ENCODE measurements at regions not wholly inside any gene's neighbourhood (a gene's known extent, or its start where the extent isn't known, plus 50 kb on each side); places are given as distances from the start of the nearest gene placed in this dataset.
A peak's percentile ranks its signal among the peaks of the same experiment; 100 is the strongest.
"Not testable (repeated sequence)": the region's sequence is repeated elsewhere in the genome, so short reads cannot be mapped to it uniquely, and the experiment has no call there.

DNA sequence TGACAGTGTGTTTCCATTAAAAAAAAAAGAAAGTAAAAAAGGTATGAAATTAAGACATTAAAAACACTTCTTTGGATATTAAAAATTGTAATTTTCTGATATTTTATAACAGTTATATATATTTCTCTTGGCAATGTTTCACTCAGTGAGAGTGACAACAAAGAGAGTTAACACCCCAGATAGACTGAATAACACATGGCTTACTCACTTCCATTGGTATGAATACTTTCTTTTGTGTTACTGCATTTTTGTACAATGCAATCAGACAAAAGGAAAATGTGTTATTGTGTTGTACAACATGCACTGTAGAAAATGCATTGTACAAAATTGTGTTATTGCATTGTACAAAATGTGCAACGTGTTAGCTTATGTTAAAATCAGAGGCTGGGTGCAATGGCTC is 676.6 kb upstream of the AMELY start:
- DNase-seq (ENCODE audit: low read depth) = not testable (repeated sequence)

GRCh38 chrY:7562541-7562940 is 651.0 kb upstream of the AMELY start:
- DNase-seq (ENCODE audit: low read depth) = no peak

- no peak for DNase-seq (ENCODE audit: low read depth)
Observed at GRCh38 chrY:7557675-7558074, 646.1 kb upstream of the AMELY start.

- no peak for DNase-seq (ENCODE audit: low read depth)
Observed at GRCh38 chrY:7555006-7555405, 643.5 kb upstream of the AMELY start.

GRCh38 chrY:7545060-7545459 is 633.5 kb upstream of the AMELY start:
- no peak for DNase-seq (ENCODE audit: low read depth)

GRCh38 chrY:7544172-7544770 is 632.7 kb upstream of the AMELY start:
- DNase-seq (ENCODE audit: low read depth) = no peak

- DNase-seq (ENCODE audit: low read depth) = no peak
Observed at GRCh38 chrY:7543506-7543905, 632.0 kb upstream of the AMELY start.

- no peak for DNase-seq (ENCODE audit: low read depth)
Observed at GRCh38 chrY:7542256-7542858, 630.8 kb upstream of the AMELY start.

GRCh38 chrY:7529396-7529795 is 617.8 kb upstream of the AMELY start:
- no peak for DNase-seq (ENCODE audit: low read depth)

DNA sequence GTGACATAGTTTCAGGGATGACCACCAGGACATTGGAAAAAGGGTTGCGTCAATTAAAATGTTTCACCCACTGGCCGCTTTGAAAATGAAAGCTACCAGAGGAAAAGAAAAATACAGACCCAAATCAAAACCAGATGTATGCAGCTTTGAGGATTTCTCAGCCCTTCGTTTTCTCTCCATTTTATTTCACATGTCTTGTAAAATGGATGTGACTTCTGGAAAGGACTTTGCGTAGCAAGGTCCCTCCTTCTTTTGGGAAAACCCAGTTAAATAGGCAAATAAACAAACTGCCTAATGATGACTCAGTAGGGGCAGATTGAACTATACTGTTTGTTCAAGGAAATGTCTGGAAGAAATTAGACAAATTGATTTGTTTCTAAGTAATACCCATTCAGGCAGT is 616.0 kb upstream of the AMELY start:
- not testable (repeated sequence) for DNase-seq (ENCODE audit: low read depth)

GRCh38 chrY:7518387-7518786 is 606.8 kb upstream of the AMELY start:
- no peak for DNase-seq (ENCODE audit: low read depth)

DNA sequence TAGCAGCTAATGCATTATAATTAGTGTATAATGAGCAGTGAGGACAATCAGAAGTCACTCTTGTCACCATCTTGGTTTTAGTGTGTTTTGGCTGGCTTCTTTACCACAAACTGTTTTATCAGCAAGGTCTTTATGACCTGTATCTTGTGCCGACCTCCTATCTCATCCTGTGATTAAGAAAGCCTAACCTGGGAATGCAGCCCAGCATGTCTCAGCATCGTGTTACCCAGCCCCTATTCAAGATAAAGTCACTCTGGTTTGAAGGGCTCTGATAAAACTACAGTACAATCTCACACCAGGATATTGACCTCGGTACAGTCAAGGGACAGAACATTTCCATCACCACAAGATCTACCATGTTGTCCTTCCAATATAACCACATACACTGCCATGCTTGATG is 604.7 kb upstream of the AMELY start:
- no peak for DNase-seq (ENCODE audit: low read depth)

DNA sequence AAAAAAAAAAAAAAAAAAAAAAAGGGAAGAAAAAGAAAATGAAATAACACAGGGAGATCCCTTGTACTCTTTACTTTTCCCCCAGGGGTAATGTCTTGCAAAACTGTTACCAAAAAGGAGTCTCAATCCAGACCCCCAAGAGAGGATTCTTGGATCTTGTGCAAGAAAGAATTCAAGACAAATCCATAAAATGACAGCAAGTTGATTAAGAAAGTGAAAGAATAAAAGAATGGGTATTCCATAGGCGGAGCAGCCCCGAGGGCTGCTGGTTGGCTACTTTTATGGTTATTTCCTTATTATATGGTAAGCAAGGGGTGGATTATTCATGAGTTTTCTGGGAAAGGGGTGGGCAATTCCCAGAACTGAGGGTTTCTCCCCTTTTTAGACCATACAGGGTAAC is 604.3 kb upstream of the AMELY start:
- DNase-seq (ENCODE audit: low read depth) = no peak

DNA sequence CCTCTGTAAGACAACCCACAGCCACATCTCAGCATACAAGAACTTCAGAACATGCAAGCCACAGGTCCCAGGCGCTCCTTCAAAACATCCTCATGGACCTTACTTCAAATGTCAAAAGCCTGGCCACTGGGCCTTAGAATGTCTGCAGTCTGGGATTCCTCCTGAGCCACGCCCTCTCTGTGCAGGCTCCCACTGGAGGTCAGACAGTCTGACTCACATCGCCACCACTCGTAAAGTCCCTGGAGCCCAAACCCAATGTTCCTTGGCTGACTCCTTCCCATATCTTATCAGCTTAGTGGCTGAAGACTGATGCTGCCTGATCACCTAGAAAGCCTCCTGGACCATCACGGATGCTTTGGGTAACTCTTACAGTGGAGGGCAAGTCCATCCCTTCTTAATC is 591.3 kb upstream of the AMELY start:
- DNase-seq (ENCODE audit: low read depth) = no peak

DNA sequence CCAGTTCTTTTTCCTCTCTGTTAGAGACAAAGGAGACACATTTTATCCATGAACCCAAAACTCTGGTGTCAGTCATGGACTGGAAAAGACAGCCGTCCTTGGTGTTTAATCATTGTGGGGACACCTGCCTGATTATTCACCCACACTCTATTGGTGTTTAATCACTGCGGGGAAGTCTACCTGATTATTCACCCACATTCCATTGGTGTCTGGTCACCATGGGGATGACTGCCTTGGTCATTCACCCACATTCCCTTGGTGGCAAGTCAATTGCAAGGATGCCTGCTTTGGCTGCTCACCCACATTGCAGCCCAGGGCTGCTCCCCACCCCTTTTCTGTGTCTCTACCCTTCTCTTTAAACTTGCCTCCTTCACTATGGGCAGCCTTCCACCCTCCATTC is 589.7 kb upstream of the AMELY start:
- no peak for DNase-seq (ENCODE audit: low read depth)

DNA sequence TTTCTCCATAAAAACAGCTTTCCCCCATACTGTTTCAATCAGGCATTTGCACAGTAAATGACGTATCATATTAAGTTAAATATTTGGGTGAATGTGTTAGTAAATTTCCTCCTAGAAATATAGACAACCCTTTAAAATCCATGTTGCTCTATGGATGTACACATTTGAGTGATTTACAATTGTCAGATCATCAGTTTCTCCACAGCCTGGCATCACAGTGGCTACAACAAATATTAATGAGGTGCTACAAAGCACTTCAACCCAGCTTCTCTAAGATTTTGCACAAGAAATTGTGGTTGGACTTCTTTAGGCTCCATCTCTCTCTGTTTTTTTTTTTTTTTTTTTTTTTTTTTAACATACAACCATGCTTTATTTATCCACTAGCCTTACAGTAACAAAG is 584.4 kb upstream of the AMELY start:
- no peak for DNase-seq (ENCODE audit: low read depth)

GRCh38 chrY:7484455-7485285 is 573.1 kb upstream of the AMELY start:
- DNase-seq (ENCODE audit: low read depth) = not testable (repeated sequence)

- DNase-seq (ENCODE audit: low read depth) = no peak
Observed at GRCh38 chrY:7471976-7472375, 560.4 kb upstream of the AMELY start.

DNA sequence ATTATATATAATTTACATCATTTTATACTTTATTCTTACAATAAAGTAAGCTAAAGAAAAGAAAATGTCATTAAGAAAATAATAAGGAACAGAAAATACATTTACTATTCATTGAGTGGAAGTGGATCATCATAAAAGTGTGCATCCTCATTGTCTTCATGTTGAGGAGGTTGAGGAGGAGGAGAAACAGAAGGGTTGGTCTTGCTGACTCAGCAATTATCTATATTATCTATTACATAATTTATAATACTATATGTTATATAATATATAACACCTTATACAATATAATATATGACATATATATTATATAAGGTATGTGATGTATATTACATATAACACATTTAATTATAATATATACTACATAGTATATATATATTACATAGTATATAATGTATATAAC is 558.5 kb upstream of the AMELY start:
- DNase-seq (ENCODE audit: low read depth) = no peak

DNA sequence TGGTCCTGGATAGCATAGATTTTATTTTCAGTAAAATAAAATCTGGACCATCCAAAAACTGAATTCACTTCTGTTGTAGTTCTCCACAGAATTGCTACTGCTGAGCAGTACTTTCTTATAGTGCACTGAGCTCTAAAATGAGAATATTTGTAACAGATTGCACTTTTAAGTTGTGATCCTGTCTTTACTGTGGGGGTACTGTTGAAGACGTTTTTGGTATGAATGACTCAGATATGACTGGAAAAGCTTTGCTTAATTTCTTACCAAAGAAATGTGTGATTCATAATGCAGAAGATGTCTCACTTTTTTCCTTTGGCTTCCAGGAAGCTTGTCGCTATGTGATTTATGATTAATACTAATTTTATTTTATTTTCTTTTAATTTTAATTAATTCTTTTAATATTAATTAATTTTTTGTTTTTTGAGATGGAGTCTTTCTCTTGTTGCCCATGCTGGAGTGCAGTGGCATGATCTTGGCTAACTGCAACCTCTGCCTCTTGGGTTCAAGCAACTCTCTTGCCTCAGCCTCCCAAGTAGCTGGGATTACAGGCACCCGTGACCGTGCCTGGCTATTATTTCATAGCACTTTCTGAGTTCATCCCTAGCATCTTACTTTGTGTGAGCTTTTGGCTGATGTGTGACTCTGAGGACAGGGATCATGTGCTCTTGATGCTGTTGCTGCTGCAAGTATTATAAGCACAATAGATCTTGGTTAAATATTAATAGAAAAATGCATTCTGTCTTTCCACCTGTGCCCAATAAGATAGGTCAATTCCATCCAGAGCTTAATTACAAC is 557.6 kb upstream of the AMELY start:
- no peak for DNase-seq (ENCODE audit: low read depth)

DNA sequence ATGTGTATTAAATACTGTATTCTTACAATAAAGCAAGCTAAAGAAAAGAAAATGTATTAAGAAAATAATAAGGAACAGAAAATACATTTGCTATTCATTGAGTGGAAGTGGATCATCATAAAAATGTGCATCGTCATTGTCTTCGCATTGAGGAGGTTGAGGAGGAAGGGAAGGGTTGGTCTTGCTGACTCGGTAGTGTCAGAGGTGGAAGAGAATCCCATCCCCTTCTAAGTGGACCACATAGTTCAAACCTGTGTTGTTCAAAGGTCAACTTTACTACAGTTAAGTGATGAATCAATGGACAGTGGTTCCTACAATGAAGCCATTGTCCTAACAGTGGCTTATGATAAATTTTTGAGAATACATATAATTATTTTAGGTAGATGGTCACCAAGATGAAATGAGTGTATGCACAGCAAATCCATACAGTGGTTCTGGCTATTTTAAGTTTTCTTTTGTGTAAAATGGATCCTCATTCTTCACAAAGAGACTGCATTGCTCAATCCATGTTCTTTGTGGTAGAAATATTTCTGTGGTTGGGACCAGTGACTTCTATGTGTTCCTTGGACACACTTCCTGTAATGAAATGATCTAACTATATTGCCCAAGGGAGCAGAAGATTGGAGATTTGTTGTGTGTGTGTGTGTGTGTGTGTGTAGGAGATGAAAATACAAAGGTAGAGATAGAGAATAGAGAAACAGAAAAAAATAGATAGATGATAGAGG is 556.4 kb upstream of the AMELY start:
- DNase-seq (ENCODE audit: low read depth) = no peak

- DNase-seq (ENCODE audit: low read depth) = peak; percentile 84
Observed at GRCh38 chrY:7465185-7465621, 553.7 kb upstream of the AMELY start.
